ENCODE measurements at regions not wholly inside any gene's neighbourhood (a gene's known extent, or its start where the extent isn't known, plus 50 kb on each side); places are given as distances from the start of the nearest gene placed in this dataset.
"Not testable (repeated sequence)": the region's sequence is repeated elsewhere in the genome, so short reads cannot be mapped to it uniquely, and the experiment has no call there.

DNA sequence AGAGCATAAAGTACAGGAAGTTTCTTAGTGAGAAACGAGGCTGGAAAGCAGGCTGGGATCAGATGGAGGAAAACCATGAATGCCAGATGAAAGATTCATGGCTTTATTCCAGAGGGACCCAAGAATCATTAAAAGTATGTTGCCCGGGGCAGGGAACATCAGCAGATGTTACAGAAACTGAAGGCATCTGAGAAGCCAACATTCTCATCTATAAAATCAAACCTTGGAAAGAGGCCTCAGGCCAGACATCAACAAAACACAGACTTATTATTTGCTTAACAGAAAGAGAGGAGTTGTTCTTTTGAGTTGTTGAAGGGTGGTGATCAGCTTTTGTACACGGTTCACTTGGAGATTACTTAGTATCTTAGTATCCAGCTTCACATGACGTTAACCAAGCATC, 543.6 kb downstream of the RFC3 start:
- no peak for DNase-seq (ENCODE audit: low spot score)

DNA sequence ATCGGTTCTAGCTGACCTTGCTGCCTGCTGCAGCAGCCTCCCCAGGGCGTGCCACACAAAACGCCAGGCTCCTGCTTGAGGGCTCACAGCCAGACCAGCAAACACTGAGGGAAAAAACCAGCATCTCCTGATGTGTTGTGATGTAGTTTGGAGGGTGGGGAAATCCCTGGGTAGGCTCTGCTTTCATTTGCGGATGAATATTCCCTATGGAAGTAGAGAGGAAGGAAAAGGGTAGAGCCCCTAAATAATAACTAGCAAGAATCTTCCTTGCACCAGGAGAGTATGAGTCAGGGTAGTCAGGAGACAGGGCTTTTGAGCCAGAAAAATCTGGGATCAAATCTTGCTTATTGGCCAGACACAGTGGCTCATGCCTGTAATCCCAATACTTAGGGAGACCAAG, 545.3 kb downstream of the RFC3 start:
- DNase-seq (ENCODE audit: low spot score) = no peak

DNA sequence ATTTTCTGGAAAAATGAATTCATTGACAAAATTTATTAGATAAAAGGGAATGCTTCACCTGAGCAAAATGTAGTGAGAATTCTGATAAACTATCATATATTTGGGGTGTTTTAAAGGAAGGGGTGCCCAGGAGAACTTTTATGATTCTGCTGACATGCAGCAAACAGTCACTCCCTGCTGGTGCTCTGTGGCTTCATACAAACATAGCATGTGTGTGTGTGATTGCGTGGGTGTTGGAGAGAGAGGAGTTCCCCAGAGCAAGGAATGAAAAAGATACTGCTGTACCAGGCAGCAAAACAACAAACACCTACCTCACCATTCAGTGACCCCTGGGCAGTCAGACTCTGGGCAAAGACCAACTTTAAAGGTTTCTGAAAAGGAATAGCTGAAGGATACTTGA, 546.7 kb downstream of the RFC3 start:
- DNase-seq (ENCODE audit: low spot score) = no peak

DNA sequence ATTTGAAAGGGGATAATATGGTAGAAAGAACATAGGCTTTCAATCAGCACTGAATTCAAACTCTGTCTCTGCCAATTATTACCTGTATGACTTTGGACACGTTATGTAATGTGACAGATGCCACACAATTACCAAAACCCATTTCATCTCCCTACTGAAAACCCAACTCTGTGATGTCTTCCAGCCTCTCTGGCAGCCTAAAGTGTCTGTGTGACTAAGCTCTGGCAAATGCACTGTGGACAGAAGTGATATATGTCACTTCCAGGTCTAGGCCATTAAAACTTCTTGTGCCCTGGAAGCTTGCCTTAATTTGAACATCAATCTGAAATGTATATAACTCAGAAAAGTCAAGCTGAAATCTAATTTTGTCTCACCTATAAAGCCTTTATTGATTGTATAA, 552.0 kb downstream of the RFC3 start:
- DNase-seq (ENCODE audit: low spot score) = peak; percentile 64

DNA sequence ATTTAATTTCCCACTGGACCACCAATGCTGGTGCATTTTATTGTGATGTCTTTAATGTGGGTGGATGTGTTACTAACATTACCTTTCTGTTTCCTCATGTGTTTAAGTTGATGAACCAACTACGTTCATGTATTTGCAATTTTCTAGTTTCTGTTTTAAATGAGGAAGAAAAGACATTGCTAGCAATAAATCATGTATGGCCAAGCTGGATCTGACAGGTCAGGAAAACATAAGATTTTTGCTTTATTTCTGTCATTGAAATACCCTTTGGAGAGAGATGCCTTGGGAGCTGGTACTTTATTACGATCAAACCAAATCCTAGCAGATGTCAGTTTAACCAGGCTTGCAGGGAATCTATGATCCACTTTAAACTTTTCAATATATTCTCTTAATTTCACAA, 553.2 kb downstream of the RFC3 start:
- no peak for DNase-seq (ENCODE audit: low spot score)

DNA sequence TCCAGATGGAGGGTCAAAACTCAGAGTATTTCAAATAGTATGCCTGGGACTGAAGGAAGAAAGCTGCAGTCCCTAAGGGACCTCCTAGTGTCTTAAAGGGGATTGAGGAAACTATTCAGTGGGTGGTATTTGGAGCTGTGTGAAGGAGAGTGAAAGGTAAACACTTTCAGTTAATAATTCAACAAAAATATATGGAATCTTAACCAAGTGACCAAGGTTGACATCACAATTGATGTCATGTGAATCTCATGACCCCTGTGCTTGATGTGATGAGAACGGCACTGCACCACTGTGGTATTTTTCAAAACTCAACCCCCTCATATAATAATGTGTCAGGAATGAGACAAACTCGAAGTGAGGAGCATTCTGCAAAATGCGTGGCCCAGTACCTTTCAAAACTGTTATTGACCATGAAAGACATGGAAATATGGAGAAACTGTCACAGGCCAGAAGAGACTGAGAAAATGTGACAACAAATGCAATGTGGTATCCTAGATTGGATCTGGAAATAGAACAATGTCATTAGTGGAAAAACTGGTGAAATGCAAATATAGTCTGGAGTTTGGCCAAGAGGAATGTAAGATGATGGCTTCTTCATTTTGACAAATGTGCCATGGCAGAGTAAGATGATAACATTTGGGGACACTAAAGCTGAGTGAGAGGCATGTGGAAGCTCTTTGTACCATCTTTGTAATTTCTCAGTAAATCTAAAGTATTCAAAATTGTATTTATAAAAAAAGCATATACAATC, 553.9 kb downstream of the RFC3 start:
- no peak for DNase-seq (ENCODE audit: low spot score)

DNA sequence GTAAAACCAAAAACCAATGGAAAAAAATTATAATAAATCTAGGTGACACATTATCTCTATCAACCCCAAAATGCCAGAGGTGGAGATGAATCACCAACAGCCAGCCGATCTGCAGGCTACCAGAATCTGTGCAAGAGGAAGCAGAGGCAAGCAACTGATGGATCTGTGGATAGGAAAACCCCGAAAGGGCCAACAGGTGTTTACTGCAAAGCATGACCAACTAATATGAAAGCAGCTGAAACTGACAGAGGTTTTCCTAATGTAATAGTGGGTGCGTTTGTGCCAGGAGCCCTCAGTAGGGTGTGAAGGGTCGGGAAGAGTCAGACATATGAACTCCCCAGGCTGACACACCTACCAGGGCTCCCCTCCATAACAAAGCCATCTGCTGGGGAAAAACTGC, 554.6 kb downstream of the RFC3 start:
- DNase-seq (ENCODE audit: low spot score) = no peak

DNA sequence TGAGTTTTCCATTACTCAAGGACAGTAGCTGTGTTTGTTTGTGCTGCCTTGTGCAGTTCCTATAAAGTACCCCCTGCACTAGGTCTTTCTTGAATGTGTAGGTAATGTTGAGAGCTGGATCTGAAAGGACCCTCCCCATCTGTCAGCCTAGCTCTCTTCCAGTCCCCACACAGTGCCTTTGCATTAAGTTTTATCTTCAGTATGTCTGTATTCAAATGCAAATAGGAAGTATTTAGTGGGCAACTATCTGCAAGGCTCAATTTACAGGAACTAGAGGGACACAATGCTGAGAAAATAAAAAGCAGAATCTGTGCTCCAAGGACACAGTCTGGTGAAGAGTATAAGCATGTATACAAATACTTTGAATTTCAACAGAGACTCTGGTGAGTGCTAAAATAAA, 558.5 kb downstream of the RFC3 start:
- DNase-seq (ENCODE audit: low spot score) = no peak

DNA sequence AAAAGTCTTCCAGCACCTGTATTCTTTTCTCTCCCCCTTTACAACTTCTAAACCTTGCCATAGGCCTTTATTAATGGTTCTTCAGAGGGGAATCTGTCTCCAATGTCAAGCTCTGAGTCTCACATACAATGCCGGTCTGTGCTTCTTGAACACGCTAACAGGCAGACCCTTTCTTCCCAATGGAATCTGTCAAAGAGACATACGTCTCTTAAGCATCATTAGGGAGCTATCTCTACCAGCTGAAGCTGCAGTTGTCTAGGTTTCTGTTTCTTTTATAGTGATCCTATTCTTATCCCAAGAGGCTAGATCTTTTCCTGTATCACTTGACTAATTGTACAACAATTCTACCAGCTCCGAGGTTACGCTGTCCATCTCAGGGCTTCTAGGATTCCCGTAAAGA, 560.8 kb upstream of the NBEA start:
- DNase-seq (ENCODE audit: low spot score) = no peak

DNA sequence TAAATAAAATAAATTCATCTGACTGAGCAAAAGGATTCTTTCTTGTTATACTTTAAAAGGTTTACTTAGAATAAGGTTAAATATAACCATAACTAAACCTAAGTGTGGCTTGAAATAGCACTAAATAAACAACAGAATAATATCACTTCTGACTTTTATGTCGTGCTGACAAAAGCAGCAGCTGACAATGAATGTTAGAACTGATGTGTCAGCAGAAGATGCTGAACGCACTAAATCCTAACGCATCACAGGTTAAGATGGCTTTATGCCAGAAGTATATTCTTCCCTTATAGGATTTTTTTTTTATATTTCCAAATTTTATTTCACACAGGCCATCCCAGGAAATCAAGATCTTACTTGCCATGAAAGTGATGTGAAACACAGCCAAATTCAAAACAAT, 558.3 kb upstream of the NBEA start:
- no peak for DNase-seq (ENCODE audit: low spot score)

DNA sequence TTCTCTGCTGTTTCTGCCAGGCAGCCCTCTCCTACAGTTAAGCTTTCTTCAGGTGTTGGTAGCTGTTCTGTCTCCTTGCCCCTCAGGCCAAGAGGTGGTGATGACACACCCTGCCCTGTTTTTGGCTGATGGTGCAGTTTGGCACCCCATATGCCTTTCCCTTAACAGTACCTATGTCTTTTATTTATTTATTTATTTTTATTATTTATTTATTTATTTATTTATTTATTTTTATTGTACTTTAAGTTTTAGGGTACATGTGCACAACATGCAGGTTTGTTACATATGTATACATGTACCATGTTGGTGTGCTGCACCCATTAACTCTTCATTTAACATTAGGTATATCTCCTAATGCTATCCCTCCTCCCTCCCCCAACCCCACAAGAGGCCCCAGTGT, 555.8 kb upstream of the NBEA start:
- not testable (repeated sequence) for DNase-seq (ENCODE audit: low spot score)

DNA sequence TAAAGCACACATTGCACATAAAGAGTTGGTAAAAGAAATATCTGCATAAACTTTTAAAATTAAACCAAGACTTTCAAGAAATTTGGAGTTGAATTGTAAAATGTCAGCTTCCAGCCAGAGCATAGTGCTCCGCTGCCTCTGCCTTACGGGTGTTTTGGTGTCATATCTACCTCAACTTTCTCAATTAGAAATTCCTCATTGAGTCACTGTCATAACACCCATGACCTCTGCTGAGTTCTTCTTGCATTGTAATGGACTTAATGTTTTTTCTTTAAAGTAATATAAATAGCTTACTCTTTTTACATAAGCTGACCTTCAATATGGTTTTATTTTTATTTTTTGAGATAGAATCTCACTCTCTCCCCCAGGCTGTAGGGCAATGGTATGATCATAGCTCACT, 551.0 kb upstream of the NBEA start:
- no peak for DNase-seq (ENCODE audit: low spot score)

DNA sequence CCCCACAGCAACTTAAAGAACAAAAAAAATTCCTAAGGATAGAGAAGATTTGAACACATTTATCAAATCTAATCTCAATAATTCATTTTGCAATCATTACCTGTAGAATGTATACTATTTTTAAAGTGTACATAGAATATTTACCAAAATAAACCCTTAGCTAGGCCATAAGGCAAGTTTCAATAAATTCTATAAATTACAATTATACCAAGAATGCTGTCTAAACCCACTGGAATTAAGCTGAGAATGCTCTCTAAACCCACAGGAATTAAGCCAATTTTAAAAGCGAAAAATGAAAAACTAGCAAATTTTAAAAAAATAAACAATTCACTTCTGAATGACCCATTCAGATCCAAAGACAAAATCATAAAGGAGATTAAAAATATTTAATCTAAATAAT, 540.4 kb upstream of the NBEA start:
- DNase-seq (ENCODE audit: low spot score) = no peak

DNA sequence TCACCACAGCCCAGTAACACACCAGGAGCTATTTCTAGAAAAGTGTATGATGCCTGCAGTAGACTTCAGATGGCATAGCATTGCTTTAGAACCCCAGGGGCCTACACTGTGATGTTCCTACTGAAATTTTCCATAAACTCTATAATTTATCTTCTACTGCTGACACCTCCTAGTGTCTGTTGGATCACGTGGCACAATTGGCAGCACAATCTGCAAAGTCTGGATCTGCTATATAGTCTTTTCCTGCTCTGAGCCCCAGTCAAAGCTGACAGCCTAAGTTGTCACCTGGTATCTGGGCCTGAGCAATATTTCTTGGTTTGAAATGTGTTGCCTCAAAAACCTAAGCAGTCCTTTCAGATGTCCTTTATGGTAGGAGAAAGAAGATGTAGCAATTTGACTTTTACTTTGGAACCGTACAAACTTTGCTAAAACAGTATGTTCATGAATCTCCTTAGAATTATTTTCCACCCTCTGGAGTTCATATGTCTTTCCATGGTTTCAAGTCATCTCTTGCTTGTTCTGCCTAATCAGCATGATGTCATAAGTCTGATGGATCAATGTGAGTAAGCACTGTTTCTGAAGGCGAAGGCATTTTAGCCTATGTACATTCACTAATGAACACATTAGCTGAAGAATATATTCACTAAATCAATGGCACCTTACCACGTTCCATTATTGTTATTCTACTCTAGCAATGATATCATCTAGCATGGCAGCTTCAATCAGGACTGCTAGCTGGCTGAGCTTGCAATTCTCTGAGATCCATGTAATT, 536.5 kb upstream of the NBEA start:
- DNase-seq (ENCODE audit: low spot score) = no peak

DNA sequence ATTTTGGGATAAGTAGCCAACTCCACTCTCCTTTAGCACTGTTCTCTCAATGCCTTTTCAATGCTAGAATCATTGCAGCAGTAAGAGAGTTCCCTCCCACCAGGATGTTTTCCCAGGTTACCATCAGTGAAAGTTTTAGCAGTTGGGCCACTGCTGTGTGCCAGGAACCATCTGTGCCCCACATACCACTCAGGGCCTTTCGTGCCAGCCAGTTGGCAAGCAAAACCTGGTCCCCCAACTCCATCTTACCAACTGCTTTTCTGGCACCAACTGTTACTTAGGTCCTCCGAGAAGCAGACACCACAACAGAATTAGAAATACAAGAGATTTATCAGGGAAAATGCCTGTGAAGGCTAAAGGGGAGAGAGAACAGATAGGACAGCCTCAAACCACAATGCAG, 533.4 kb upstream of the NBEA start:
- peak; percentile 87 for DNase-seq (ENCODE audit: low spot score)

DNA sequence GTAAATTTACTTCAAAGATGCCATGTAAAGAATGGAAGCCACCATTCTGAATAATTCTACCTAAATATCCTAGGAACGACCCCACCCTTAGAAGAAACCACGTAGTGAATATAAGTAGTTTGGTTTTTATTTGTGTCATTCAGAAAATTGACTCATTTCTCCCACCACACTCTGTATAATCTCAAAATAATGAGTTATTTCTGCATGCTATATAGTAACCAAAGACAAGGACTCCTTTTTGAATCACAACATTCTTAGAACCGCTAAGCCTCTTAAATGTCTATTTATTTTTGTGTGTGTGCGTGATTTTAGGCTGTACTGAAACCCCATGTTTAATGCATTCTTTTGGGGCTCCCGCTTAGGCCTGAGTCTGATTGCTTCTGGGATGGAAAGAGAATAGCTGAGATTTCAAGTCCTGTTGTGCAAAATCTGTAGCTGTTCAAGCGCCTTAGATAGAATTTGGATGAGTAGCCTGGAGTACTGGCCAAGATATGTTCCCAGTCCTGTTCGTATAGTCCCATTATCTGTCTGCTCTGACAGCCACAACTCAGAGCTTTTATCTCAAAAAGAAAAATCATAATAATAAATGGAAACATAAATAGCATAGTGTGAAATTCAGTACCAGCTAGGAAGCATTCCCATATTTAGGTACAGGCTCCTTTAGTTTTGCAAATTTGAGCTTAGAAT, 532.4 kb upstream of the NBEA start:
- DNase-seq (ENCODE audit: low spot score) = peak; percentile 83

DNA sequence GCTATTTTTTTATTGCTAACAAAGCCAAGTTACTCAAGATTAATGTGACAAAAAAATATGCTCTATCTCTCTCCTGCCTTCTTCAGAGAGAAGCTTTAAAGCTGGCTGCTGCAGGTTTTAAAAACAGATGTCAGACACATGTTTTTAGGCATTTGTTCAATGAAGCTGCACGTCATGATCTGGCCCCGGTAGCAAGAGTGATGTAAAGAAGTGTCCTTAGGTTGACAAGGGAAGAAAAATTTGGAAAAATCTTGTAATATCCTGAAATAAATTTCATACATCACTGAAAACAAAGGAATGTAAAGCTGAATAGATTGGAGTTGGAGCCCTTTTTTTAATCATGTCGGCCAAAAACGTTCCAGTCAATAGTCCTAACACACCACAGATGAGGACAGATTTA, 531.4 kb upstream of the NBEA start:
- no peak for DNase-seq (ENCODE audit: low spot score)

DNA sequence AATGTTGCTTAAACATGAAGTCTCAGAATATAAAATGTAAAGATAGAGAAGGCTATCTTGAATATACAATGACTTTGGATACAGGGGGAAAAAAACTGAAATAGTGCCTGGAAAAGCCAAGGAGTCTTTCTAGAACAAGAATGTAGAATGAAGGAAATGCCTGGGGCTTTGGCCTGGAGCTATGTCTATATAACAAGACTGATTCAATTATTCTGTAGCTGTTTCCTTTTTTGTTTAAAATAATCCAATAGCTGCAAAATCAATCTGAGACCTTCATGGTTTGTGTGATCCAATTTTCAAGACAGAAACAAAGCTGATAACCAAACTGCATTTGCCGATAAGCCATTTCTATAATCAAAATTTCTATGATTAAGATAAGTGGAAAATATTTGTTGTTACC, 530.9 kb upstream of the NBEA start:
- DNase-seq (ENCODE audit: low spot score) = no peak

DNA sequence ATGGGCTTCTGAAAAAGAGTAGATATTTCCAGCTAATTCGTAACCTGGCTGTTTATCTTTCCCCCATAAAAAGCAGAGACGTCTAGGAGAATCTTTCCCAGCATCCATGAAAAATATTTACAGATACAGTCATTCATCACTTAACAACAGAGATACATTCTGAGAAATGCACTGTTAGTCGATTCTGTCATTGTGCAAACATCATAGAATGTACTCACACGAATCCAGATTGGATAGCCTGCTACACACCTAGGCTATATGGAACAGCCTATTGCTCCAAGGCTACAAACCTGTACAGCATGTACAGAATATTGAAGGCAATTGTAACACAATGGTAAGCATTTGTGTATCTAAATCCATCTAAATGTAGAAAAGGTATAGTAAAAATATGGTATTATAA, 530.2 kb upstream of the NBEA start:
- no peak for DNase-seq (ENCODE audit: low spot score)

DNA sequence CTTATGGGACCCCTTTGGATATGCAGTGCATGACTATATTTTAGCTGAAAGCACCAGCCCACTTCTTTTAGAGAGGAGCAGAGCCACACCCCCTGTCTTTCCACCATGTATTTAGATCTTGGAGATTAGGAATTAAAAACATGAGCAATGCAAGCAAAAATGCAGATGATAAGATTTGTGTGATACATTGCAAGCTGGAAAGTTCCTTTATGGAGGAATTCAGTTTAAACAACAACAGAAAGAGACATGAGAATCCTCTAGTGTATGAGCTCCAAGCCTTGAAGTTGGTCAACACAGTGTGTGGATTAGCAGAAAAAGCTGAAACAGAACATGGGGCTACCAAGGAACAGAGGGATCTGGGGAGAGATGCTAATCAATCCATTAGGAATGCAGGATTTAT, 529.8 kb upstream of the NBEA start:
- DNase-seq (ENCODE audit: low spot score) = no peak

DNA sequence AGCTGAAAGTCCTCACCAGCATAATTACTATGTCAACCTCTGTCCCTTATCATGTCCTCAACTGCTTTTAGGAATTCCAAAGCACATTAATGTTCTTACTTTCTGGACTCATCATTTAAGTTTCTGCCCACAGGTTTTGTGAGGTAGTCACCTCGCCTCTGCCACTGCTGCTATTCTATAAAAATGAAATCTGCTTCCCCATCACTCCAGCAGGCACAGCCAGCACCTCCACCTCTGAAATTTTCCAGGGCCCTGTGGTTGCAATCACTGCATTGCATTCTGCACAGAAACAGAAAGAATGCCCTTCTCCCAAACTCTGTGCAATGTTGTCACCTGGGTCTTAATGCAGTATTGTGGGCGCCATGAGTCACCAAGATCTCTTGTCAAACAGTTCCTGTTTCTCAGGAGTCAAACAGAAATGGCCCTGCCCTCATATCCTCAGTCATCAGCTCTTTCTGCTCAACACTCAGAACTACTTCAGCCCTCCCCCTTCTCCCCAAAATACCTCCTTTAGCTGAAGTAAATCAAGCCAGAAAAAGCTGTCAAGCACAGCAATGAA, 529.2 kb upstream of the NBEA start:
- no peak for DNase-seq (ENCODE audit: low spot score)

DNA sequence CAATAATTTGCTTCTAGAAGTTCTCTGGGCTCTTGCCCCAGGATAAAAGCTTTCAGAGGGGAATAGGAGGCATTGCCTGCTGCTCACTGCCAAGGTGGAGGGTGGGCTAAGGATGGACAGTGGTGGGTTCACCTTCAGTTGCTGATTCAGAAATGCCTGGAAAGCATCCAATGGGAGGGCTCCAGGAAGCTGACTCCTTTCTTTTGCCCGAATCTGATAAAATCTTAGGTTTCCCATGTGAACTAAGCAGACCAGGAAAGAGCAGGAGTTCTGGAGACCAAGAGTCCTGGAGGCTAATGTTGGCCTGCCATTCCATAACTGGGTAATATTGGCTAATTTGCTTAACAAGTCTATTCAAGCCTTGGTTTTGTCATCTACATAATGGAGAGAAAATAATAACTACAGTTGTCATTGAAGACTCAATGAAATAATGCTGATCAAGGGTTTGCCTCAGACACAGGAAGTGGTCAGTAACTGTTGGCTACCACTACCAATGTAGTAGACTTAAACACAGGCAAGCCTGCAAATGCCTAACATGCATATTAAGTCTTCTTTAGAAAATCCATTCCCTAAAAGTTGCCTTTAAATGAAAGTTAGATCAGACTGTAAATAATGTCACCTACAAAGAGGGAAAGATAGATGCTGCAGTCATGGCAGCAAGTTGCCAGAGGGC, 528.4 kb upstream of the NBEA start:
- no peak for DNase-seq (ENCODE audit: low spot score)

Data from cerebellar cortex (tissue), 1 donor.